ENCODE measurements at regions not wholly inside any gene's neighbourhood (a gene's known extent, or its start where the extent isn't known, plus 50 kb on each side); places are given as distances from the start of the nearest gene placed in this dataset.

DNA sequence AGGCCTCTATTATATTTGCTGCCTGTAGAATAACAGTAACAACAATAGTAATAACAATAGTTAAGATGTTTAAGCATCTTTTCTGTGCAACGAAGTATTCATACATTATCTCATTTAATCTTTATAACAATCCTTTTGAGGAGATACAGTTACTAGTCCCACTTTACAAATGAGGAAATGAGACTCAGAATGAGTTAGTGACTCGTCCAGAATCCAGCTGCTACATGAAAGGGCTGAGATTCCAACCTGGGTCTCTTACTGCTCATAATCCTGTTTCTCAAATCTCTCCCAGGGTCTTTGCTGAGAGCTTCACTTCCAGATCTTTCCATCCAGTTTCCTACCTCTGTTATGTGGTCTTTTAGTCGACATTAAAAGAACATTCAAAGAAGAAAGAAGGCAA, 173.7 kb upstream of the TMPO start:
- Histone ChIP-seq H3K9me3 (replicated peaks) (no peaks in the 10 kb centered on the region), H3K27me3 (ENCODE audit: low read depth) (no peaks in the 10 kb centered on the region), H3K36me3 (no peaks in the 10 kb centered on the region), H3K4me3 (no peak overlapping the region), H3K27ac (replicated peaks) (no peak overlapping the region), H3K4me1 (no peaks in the 10 kb centered on the region)
- no peak for TF ChIP-seq CTCF (IDR thresholded peaks at IDR 0.05; ENCODE audit: borderline replicate concordance)
- DNase-seq, result no peak
- intact Hi-C loops (cut with micrococcal nuclease), result no loop called here

- no peaks in the 10 kb centered on the region for H3K27me3 ChIP-seq (ENCODE audit: low read depth)
- intact Hi-C loops (cut with micrococcal nuclease), result no loop called here
- H3K9me3 ChIP-seq (replicated peaks), result no peaks in the 10 kb centered on the region
- H3K27ac ChIP-seq (replicated peaks), result no peak overlapping the region
- no peaks in the 10 kb centered on the region for H3K4me1 ChIP-seq
- no peak for TF ChIP-seq CTCF (IDR thresholded peaks at IDR 0.05; ENCODE audit: borderline replicate concordance)
- no peak overlapping the region for H3K4me3 ChIP-seq
- no peaks in the 10 kb centered on the region for H3K36me3 ChIP-seq
- no peak for DNase-seq
Measured at GRCh38 chr12:98343002-98343567, 172.3 kb upstream of the TMPO start.

GRCh38 chr12:98344046-98344930, 171.1 kb upstream of the TMPO start:
- no peaks in the 10 kb centered on the region for H3K27me3 ChIP-seq (ENCODE audit: low read depth)
- intact Hi-C loops (cut with micrococcal nuclease), result no loop called here
- H3K4me1 ChIP-seq, result no peaks in the 10 kb centered on the region
- H3K27ac ChIP-seq (replicated peaks), result no peak overlapping the region
- no peaks in the 10 kb centered on the region for H3K36me3 ChIP-seq
- TF ChIP-seq CTCF (IDR thresholded peaks at IDR 0.05; ENCODE audit: borderline replicate concordance), result no peak
- no peaks in the 10 kb centered on the region for H3K9me3 ChIP-seq (replicated peaks)
- H3K4me3 ChIP-seq, result no peak overlapping the region
- DNase-seq, result no peak

- no peak for DNase-seq
- Histone ChIP-seq H3K27me3 (ENCODE audit: low read depth) (no peaks in the 10 kb centered on the region), H3K36me3 (no peaks in the 10 kb centered on the region), H3K9me3 (replicated peaks) (no peaks in the 10 kb centered on the region), H3K4me1 (no peaks in the 10 kb centered on the region), H3K4me3 (no peak overlapping the region), H3K27ac (replicated peaks) (no peak overlapping the region)
- no peak for TF ChIP-seq CTCF (IDR thresholded peaks at IDR 0.05; ENCODE audit: borderline replicate concordance)
- intact Hi-C loops (cut with micrococcal nuclease), result no loop called here
Measured at GRCh38 chr12:98345308-98345876, 170.0 kb upstream of the TMPO start.

- H3K9me3 ChIP-seq (replicated peaks), result no peaks in the 10 kb centered on the region
- no peak for DNase-seq
- no peak overlapping the region for H3K4me3 ChIP-seq
- H3K27me3 ChIP-seq (ENCODE audit: low read depth), result no peaks in the 10 kb centered on the region
- intact Hi-C loops (cut with micrococcal nuclease), result no loop called here
- no peak overlapping the region for H3K27ac ChIP-seq (replicated peaks)
- TF ChIP-seq CTCF (IDR thresholded peaks at IDR 0.05; ENCODE audit: borderline replicate concordance), result no peak
- no peaks in the 10 kb centered on the region for H3K4me1 ChIP-seq
- H3K36me3 ChIP-seq, result no peaks in the 10 kb centered on the region
Measured at GRCh38 chr12:98351089-98351488, 164.3 kb upstream of the TMPO start.

Measured in left ventricle myocardium inferior (tissue), 1 donor.